ENCODE measurements at regions not wholly inside any gene's neighbourhood (a gene's known extent, or its start where the extent isn't known, plus 50 kb on each side); places are given as distances from the start of the nearest gene placed in this dataset.
A peak's percentile ranks its signal among the peaks of the same experiment; 100 is the strongest.

DNA sequence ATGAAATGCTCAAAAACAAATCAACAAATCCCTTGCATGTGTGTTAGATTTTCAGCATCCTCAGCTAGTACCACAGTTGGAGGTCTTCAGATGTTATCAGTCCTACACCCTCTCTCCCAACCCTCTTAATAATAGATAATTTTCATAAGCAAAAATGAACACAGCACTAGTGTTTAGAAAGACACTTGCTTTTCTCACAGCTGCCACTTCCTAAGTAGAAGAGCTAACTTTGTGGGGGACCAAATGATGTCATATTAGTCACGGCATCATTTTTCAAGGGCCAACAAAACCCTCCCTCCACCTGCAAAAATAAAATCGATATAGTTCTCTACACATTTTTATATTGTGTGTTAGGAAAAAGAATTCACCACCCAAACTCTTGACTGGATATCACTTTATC lies 163.5 kb upstream of the GYPA start:
- no peak for DNase-seq

- DNase-seq, result no peak
These were observed 170.0 kb upstream of the GYPA start for GRCh38 chr4:144310535-144310934.

DNA sequence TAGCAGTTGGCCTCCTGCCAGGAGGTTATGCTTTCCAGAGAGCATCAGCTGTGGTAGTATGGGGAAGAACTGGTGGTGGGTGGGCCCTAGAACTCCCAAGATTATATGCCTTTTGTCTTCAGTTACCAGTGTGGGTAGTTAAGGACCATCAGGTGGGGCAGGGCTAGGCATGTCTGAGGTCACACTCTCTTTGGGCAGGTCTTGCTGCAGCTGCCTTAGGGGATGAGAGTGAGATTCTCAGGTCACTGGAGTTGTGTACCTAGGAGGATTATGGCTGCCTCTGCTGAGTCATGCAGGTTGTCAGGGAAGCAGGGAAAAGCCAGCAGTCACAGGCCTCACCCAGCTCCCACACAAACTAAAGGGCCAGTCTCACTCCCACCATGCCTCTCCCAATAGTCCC lies 172.9 kb upstream of the GYPA start:
- no peak for DNase-seq

- DNase-seq, result no peak
These were observed 176.4 kb upstream of the GYPA start for GRCh38 chr4:144316869-144317268.

DNA sequence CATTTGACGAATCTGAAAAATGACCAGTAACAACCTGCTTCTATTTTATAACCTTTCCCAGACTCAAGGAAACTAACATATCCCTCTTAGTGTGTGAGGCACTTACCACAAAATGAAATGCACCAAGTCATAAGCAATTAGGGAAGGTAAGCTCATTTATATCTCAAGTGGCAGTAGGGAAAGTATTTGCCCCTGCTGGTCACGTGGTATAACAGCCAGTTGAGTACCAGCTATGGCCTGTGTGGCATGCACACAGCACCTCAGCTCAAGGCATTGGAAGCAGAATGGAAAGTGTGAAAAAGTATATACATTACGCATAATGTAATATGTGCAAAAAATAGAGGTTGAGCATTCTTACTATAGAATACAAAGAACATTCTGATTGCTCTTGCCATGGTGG lies 178.3 kb upstream of the GYPA start:
- DNase-seq, result no peak

DNA sequence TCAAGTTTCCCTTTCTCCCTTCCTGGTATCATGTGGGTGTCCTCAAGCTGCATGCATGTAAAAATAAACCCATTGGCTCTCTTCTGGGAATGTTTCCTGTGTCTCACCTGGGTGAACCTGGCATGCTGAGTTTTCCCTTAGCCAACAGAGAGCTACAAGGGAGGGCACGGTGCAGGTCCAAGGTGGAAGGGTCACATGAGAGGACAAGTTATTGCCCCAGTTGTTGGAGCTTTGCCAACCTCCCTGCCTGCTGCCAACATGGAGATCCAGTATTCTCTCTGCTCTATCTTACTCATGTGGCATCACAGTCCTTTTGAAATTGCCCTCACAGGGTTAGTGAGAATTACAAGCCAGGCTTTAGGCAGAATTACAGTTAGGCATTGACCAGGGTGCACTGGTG lies 196.1 kb upstream of the GYPA start:
- no peak for DNase-seq

GRCh38 chr4:144338148-144338547 lies 197.6 kb upstream of the GYPA start:
- no peak for DNase-seq

- no peak for DNase-seq
These were observed 198.3 kb upstream of the GYPA start for GRCh38 chr4:144338834-144339233.

DNA sequence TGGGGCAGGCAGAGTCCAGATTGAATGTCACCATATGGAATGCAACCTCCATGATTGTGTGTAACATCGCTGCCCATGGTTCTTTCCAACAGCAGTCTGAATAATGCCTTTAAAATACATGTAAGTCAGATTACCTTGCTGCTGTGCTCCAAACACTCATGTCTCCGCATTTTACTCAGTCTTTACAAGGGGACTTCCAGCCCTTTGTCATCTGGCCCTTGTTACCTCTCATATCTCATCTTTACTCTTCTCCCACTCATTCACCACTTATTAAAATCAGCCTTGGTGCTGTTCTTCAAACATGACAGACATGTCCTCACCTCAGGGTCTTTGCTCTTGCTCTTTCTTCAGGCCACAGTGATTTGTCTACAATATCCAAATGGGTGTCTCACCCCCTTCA lies 200.4 kb upstream of the GYPA start:
- DNase-seq, result no peak

GRCh38 chr4:144342949-144343760 lies 202.6 kb upstream of the GYPA start:
- DNase-seq, result peak; percentile 19

DNA sequence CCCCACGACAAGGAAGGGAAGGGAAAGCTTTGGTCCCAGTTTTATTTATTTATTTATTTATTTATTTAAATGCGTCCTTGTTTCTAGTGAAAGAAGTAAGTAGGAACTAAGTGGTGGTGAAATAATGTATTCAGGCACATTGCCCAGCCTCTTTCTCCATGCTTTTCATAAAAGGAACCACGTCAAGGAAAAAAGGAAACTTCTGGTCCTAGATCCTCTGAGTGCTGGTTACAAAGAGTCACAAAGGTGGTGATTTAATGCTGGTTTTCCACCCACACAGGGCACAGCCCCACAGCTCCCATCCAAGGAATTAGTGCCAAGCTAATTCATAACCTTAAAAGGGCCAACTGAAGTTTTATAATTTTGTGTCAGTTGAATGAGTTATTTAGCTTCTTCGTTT lies 206.6 kb upstream of the GYPA start:
- DNase-seq, result no peak

GRCh38 chr4:144350706-144351105 lies 210.2 kb upstream of the GYPA start:
- DNase-seq, result peak; percentile 18

GRCh38 chr4:144351306-144351705 lies 210.8 kb upstream of the GYPA start:
- DNase-seq, result no peak

GRCh38 chr4:144353292-144353691 lies 212.8 kb upstream of the GYPA start:
- DNase-seq, result no peak

DNA sequence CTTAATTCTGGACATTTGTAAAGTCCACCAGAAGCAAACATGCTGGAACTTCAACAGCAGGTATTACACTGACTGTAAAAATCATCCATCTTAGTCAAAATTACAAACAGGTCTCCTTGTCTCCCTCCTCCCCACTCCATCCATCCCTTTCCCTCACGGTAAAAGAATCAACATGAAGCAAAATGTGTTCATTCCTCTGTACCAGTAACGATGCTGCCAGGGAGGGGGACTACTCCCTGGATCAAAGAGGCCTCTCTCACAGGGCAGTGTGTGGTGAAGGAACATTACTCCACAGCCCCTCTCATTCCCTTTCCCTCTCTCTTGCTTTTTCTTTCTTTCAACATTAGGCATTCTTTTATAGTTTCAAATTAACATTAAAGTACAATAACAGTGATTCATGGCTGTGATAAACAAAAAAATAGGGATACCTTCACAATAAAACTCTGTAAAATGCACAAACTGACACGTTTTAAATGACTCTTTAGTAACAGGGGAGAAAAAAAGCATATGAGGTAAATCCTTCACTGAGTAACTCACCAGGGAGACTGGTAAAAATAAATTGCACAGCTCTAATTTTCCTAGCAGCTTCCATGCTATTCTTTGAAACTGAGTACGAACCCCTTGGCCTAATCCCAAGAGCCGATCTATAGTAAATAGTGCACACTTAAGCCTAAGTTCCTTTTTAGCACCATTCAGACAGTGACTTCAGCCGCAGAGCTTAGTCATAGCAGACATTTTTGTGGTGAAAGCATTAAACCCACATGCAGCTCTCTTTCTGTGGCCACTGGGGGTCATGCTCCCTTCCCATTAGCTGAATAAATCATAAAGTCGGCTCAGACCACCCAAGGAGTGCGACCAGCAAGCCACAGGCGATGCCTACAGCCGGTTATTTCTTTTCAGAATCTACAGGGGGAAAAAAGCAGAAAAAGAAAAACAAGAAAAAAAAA lies 215.6 kb upstream of the GYPA start:
- peak; percentile 92 for DNase-seq

- no peak for DNase-seq
These were observed 216.4 kb upstream of the GYPA start for GRCh38 chr4:144356941-144357381.

DNA sequence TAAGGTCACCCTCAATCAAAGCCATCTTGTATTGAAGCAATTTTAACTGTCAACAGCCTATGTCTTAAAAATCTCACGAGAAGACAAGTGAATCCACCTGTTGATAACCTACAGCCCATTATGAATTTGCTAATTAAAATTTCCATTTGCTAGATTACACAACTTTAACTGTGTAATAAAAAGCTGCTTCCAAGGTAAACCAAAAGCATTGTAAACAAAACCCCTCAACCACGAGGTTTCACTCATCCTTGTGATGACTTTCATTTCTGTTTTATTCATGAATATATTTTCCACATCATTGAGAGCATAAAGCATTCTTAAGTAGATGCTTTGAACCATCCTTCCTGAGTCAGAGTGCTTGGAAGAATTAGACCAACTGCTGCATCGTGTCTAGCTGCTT lies 217.5 kb upstream of the GYPA start:
- no peak for DNase-seq

DNA sequence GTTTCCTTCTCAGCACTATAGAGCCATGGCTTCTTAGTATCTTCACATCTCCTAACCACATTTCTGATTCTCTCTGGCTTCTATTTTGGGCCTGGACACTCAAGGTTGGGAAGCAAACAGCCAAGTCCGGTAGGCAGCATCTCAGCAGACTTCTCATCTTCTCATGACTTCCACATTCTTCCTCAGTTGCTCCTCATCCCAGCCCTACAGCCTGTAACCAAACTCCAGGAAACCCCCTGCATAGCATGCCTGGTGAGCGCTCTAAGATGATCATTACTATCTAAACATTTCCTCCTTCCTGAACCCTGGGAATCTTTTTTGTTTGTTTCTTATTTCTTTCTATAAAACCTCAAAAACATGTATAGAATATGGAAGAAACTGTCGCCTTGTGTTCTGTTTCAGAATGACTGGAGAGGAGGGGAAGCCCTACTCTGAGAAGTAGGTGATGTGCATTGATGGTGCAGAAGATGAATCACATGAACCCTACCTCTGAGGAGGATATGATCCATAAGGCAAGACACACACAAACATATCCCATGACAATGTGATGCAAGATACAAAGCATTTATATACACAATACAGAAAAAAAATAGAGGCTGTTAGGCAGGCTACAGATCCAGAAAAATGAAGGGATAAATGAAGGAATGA lies 219.8 kb upstream of the GYPA start:
- DNase-seq, result no peak

- DNase-seq, result no peak
These were observed 221.8 kb upstream of the GYPA start for GRCh38 chr4:144362366-144362765.

- DNase-seq, result no peak
These were observed 223.4 kb upstream of the GYPA start for GRCh38 chr4:144363890-144364289.

GRCh38 chr4:144366425-144366824 lies 225.9 kb upstream of the GYPA start:
- no peak for DNase-seq

- no peak for DNase-seq
These were observed 231.0 kb upstream of the GYPA start for GRCh38 chr4:144371485-144371884.

GRCh38 chr4:144374065-144374464 lies 233.5 kb upstream of the GYPA start:
- DNase-seq, result no peak

DNA sequence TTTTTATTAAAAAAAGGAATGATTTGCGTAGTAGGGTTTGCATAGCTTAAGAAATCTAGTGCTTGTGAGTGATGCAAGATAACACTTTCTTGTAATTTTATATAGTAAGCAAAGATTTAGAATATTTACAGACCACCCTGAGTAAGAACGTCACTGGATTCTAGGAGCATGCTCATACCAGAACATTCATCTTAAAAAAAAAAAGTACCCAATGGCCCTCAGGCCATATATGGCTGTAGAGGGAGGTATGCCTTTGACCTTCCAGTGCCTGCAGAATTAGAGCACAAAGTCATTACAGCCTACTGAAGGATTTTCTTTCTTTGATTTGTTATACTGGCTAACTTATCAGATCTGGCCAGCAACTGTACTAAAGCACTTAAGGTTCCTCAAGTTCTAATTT lies 236.3 kb upstream of the GYPA start:
- no peak for DNase-seq

Data from EL (cell line).